Limb (tissue), 2 donors: ENCODE measurements at regions not wholly inside any gene's neighbourhood (a gene's known extent, or its start where the extent isn't known, plus 50 kb on each side); places are given as distances from the start of the nearest gene placed in this dataset.

Experiments used
- DNase-seq, 2 donors: peaks; one replicate each; pipeline ENCODE4 v3.0.0-alpha.2; 2016; ENCODE audit errors: extremely low spot score in 2 of 2

- no peak for DNase-seq
Observed at GRCh38 chr16:72349719-72350118, 177.8 kb upstream of the PMFBP1 start.

- no peak for DNase-seq
Observed at GRCh38 chr16:72332926-72333325, 161.0 kb upstream of the PMFBP1 start.

GRCh38 chr16:72324578-72324977 is 152.6 kb upstream of the PMFBP1 start:
- no peak for DNase-seq

GRCh38 chr16:72317446-72317845 is 145.5 kb upstream of the PMFBP1 start:
- DNase-seq = no peak

GRCh38 chr16:72313903-72314302 is 141.9 kb upstream of the PMFBP1 start:
- no peak for DNase-seq

GRCh38 chr16:72312828-72313227 is 140.9 kb upstream of the PMFBP1 start:
- DNase-seq = peak; percentile 34 to 53

GRCh38 chr16:72311426-72311825 is 139.5 kb upstream of the PMFBP1 start:
- no peak for DNase-seq

- DNase-seq = no peak
Observed at GRCh38 chr16:72309001-72309400, 137.0 kb upstream of the PMFBP1 start.

- no peak for DNase-seq
Observed at GRCh38 chr16:72308396-72308795, 136.4 kb upstream of the PMFBP1 start.

GRCh38 chr16:72302332-72302731 is 130.4 kb upstream of the PMFBP1 start:
- DNase-seq = no peak

- DNase-seq = no peak
Observed at GRCh38 chr16:72301523-72302236, 129.7 kb upstream of the PMFBP1 start.

GRCh38 chr16:72300892-72301291 is 128.9 kb upstream of the PMFBP1 start:
- DNase-seq = no peak

GRCh38 chr16:72299684-72300243 is 127.8 kb upstream of the PMFBP1 start:
- DNase-seq = no peak

GRCh38 chr16:72298961-72299360 is 127.0 kb upstream of the PMFBP1 start:
- no peak for DNase-seq

- no peak for DNase-seq
Observed at GRCh38 chr16:72295914-72296313, 124.0 kb upstream of the PMFBP1 start.

GRCh38 chr16:72291531-72291981 is 119.6 kb upstream of the PMFBP1 start:
- DNase-seq = peak in 1 of 2 donors; percentile 44

GRCh38 chr16:72291121-72291520 is 119.2 kb upstream of the PMFBP1 start:
- no peak for DNase-seq

GRCh38 chr16:72287649-72288048 is 115.7 kb upstream of the PMFBP1 start:
- no peak for DNase-seq

- DNase-seq = no peak
Observed at GRCh38 chr16:72286936-72287620, 115.1 kb upstream of the PMFBP1 start.

GRCh38 chr16:72285728-72286127 is 113.8 kb upstream of the PMFBP1 start:
- no peak for DNase-seq

- DNase-seq = no peak
Observed at GRCh38 chr16:72285324-72285723, 113.4 kb upstream of the PMFBP1 start.

- no peak for DNase-seq
Observed at GRCh38 chr16:72284042-72284789, 112.3 kb upstream of the PMFBP1 start.
